DND-41 (cell line): ENCODE measurements at regions not wholly inside any gene's neighbourhood (a gene's known extent, or its start where the extent isn't known, plus 50 kb on each side); places are given as distances from the start of the nearest gene placed in this dataset.

Experiments
- CTCF ChIP-seq: IDR thresholded peaks from 2 replicates; pipeline ENCODE4 v1.5.1; 2012; ENCODE audit warnings: borderline replicate concordance, low read length, moderate library complexity, mild to moderate bottlenecking; ENCODE audit not compliant: poor library complexity, severe bottlenecking; ENCODE audit errors: extremely low read depth
- EZH2 ChIP-seq: IDR thresholded peaks from 3 replicates; pipeline ENCODE4 v1.6.1; 2012; ENCODE audit warnings: borderline replicate concordance, low read depth, mild to moderate bottlenecking, moderate library complexity, low read length, inconsistent platforms; ENCODE audit not compliant: severe bottlenecking

DNA sequence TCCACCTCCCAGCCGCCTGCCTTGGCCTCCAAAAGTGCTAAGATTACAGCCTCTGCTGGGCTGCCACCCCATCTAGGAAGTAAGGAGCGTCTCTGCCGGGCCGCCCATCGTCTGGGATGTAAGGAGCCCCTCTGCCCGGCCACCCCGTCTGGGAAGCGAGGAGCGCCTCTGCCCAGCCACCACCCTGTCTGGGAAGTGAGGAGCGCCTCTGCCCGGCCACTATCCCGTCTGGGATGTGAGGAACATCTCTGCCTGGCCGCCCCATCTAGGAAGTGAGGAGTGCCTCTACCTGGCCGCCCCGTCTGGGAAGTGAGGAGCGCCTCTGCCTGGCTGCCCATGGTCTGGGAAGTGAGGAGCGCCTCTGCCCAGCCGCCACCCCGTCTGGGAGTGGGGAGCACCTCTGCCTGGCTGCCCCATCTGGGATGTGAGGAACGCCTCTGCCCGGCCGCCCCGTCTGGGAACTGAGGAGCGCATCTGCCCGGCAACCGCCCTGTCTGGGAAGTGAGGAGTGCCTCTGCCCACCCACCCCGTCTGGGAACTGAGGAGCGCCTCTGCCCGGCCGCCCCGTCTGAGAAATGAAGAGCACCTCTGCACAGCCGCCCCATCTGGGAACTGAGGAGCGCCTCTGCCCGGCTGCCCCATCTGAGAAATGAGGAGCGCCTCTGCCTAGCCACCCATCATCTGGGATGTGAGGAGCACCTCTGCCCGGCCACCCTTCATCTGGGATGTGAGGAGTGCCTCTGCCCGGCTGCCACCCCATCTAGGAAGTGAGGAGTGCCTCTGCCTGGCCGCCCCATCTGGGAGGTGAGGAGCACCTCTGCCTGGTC, 137.8 kb upstream of the PALMD start:
- TF ChIP-seq CTCF (no peak), EZH2 (no peak)
